Calu3 (cell line): ENCODE measurements at regions not wholly inside any gene's neighbourhood (a gene's known extent, or its start where the extent isn't known, plus 50 kb on each side); places are given as distances from the start of the nearest gene placed in this dataset.

Experiments
- BruUV-seq: library from RNA; stranded (reverse); fragments of 400-500 nt; replicated peaks from 2 replicates; lab custom pipeline; 2021; lab: Mats Ljungman, UMichigan
- CTCF ChIA-PET: fragments of 300-600 bp; sonication (Branson Sonifier 250); formaldehyde crosslinking; loops from one replicate; lab custom pipeline; 2022; ENCODE audit warnings: antibody characterized with exemption; lab: Charles Lee
- DNase-seq: peaks from one replicate; pipeline ENCODE4 v3.0.0; 2022
- H3K27ac Mint-ChIP-seq: one replicate; pipeline ENCODE4 v1.8.0; 2022; ENCODE audit warnings: mixed read lengths; ENCODE audit not compliant: unreplicated experiment
- H3K27me3 Mint-ChIP-seq: one replicate; pipeline ENCODE4 v1.8.0; 2022; ENCODE audit warnings: mixed read lengths; ENCODE audit not compliant: unreplicated experiment
- H3K36me3 Mint-ChIP-seq: one replicate; pipeline ENCODE4 v1.8.0; 2022; ENCODE audit warnings: mild to moderate bottlenecking, moderate library complexity, mixed read lengths; ENCODE audit not compliant: insufficient read depth, unreplicated experiment
- H3K4me1 Mint-ChIP-seq: one replicate; pipeline ENCODE4 v1.8.0; 2022; ENCODE audit warnings: mild to moderate bottlenecking, low read depth, mixed read lengths; ENCODE audit not compliant: unreplicated experiment
- H3K4me3 Mint-ChIP-seq: one replicate; pipeline ENCODE4 v1.8.0; 2022; ENCODE audit warnings: mild to moderate bottlenecking, low read depth, moderate library complexity, mixed read lengths; ENCODE audit not compliant: unreplicated experiment
- H3K9me3 Mint-ChIP-seq: one replicate; pipeline ENCODE4 v1.8.0; 2022; ENCODE audit warnings: low read depth, mixed read lengths; ENCODE audit not compliant: unreplicated experiment
- intact Hi-C: fragments of 100-400 bp; cut with micrococcal nuclease; formaldehyde crosslinking; loops from one replicate; pipeline ENCODE4 v1.10.0; 2022; ENCODE audit not compliant: unreplicated experiment
- TF ChIP-seq, protein P1 (sequence below): fragments of 200-600 bp; IDR thresholded peaks from one replicate; pipeline ENCODE4 v1.8.0; 2022; ENCODE audit warnings: antibody characterized with exemption; ENCODE audit not compliant: unreplicated experiment

DNA sequence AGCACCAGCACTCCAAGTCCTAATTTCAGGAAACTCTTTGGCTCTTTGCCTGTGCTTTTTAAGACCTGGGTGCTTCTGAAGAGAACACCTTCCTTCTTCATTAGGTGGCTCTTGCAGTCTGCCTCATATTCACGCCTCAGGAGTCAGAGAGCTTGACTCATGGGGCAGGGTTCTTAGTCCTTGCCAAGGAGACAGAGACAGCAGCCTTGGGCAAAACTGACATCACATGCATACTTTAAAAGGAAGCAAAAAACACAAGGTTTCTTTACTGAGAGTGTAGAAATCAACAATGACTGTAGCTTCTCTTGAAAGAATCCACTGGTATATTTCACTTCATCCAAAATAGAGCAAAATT is 780.6 kb downstream of the INHBA start:
- no TSS peak for BruUV-seq
- Mint-ChIP-seq H3K4me3 (no peak overlapping the region), H3K9me3 (peaks cover 6% of the 10 kb centered on the region), H3K4me1 (peaks cover 30% of the 10 kb centered on the region), H3K27me3 (no peaks in the 10 kb centered on the region), H3K27ac (no peak overlapping the region), H3K36me3 (no peaks in the 10 kb centered on the region)
- TF ChIP-seq, protein P1, sequence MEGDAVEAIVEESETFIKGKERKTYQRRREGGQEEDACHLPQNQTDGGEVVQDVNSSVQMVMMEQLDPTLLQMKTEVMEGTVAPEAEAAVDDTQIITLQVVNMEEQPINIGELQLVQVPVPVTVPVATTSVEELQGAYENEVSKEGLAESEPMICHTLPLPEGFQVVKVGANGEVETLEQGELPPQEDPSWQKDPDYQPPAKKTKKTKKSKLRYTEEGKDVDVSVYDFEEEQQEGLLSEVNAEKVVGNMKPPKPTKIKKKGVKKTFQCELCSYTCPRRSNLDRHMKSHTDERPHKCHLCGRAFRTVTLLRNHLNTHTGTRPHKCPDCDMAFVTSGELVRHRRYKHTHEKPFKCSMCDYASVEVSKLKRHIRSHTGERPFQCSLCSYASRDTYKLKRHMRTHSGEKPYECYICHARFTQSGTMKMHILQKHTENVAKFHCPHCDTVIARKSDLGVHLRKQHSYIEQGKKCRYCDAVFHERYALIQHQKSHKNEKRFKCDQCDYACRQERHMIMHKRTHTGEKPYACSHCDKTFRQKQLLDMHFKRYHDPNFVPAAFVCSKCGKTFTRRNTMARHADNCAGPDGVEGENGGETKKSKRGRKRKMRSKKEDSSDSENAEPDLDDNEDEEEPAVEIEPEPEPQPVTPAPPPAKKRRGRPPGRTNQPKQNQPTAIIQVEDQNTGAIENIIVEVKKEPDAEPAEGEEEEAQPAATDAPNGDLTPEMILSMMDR, result no peak
- CTCF ChIA-PET, result no interaction called here
- intact Hi-C loops, result no loop called here
- DNase-seq, result no peak

DNA sequence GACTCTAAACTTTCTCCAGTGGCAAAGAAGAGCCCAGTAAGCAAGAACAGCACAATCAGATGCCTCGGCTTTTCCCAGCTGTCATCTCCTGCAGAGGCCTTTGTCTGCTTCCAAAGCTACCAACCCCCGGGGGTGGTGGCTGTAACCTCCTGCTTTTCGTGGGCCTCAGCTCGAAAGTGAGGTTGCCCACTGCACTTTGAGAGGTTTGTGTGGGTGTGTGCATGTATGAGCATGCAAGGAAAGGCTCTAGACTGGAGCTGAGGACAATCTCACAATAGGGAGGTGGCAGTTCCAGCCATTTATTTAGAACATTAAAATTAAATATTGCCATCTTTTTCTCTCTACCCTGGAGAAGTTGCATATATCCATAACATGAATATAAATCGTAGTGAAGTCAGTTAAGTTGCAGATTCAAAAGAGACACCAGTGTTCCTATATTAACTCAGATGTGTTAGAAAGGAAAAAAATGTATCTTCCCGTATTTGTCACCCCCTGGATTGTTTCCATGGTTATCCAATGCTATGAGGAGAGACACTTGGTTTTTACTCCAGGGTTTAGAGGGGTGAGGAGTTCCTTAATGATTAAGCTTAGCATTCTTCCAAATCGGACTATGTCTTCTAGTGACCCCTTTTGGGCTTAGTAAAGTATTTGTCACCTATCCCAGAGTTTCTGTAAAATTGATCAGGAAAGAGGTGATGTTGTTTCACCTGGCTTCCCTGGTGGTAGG is 781.1 kb downstream of the INHBA start:
- no peak overlapping the region for H3K4me3 Mint-ChIP-seq
- no peaks in the 10 kb centered on the region for H3K36me3 Mint-ChIP-seq
- no TSS peak for BruUV-seq
- peaks cover 30% of the 10 kb centered on the region for H3K4me1 Mint-ChIP-seq
- CTCF ChIA-PET, result no interaction called here
- no peak overlapping the region for H3K27ac Mint-ChIP-seq
- no peak for DNase-seq
- no peaks in the 10 kb centered on the region for H3K27me3 Mint-ChIP-seq
- intact Hi-C loops, result no loop called here
- H3K9me3 Mint-ChIP-seq, result peaks cover 6% of the 10 kb centered on the region
- TF ChIP-seq, protein P1, result no peak

DNA sequence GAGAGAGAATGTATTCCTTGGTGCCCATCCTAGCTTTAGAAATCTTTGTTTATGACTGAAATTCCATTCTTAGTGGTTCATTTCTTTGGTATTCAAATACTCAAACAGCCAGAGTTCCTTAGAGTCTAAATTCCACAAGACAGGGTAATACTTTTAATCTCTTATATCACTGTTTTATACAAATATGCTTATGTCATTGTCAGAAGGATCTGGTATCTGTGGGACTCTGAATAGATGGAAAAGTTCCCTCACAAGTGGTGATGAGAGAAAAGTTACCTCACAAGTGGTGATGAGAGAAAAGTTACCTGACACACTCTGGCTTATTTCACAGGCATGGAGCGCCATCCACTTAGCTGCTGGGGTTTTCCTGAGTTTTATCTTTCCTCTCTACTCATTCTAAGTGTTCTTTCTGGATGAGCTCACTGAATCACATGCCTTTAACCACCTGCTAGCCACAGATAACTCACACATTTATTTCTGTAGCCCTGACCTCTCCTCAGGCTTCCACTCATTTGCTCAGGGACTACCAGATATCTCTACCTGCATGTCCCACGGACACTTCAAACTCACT is 784.0 kb downstream of the SUGCT start:
- Mint-ChIP-seq H3K4me1 (peaks cover 30% of the 10 kb centered on the region), H3K27ac (peak overlapping the region; percentile 6), H3K27me3 (no peaks in the 10 kb centered on the region), H3K4me3 (no peak overlapping the region), H3K36me3 (no peaks in the 10 kb centered on the region), H3K9me3 (peaks cover 6% of the 10 kb centered on the region)
- intact Hi-C loops, result no loop called here
- no TSS peak for BruUV-seq
- no peak for DNase-seq
- TF ChIP-seq, protein P1, result no peak
- CTCF ChIA-PET, result interaction anchor here (0.6 to 1.0 kb wide), 2 partner anchors 40 to 784 kb away, joined by 3 read pairs; partner anchors contain the start of gene INHBA

DNA sequence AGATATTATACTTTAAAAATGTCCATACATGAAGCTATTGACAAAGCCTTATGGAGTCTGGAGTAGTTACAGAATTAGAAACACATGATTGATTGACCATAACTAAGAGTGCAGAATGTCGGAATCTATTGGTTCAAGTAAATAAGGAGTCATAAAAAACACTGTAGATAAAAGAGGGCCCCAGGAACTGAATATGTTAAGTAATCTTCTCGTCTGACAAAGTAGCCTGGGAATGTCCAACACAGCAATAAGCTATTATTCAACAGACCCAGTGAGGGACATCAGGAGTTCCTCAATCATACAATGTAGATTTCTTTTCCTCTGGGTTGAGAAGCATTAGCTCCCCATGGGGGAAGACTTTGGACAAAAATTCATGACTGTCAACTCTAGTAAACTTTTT is 782.0 kb downstream of the SUGCT start:
- no TSS peak for BruUV-seq
- TF ChIP-seq, protein P1, result no peak
- Mint-ChIP-seq H3K9me3 (peaks cover 3% of the 10 kb centered on the region), H3K4me3 (no peak overlapping the region), H3K27me3 (no peaks in the 10 kb centered on the region), H3K36me3 (no peaks in the 10 kb centered on the region), H3K27ac (no peak overlapping the region), H3K4me1 (peaks cover 20% of the 10 kb centered on the region)
- CTCF ChIA-PET, result interaction anchor here (0.6 kb wide), 1 partner anchor 402 kb away, joined by 3 read pairs; no protein-coding TSS in a partner anchor
- DNase-seq, result no peak
- intact Hi-C loops, result no loop called here
